ENCODE measurements at regions not wholly inside any gene's neighbourhood (a gene's known extent, or its start where the extent isn't known, plus 50 kb on each side); places are given as distances from the start of the nearest gene placed in this dataset.
"Not testable (repeated sequence)": the region's sequence is repeated elsewhere in the genome, so short reads cannot be mapped to it uniquely, and the experiment has no call there.

DNA sequence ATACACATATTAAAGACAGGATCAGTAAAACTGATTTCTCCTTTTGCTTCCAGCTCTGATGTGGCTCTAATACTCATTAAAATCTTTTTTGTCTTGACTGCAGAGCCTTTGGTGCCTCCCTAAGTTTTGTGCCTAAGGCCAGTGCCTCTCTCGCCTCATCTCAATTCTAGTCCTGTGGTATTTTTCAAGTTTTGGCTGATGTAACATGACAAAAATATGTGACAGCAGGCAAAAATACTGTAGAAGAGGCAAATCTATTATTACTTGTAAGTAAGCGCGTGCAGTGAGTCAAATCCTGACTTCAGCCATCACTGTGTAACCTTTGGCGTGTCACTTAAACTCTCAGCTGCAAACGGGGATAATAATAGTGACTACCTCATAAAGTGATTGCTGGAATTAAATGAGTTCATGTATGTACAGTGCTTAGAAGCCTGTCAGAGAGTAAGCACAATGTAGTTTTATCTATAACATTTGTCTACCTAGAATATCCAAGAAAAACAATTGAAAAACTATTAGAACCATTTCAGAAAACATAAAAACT lies 74.0 kb downstream of the MAB21L3 start:
- no peak for DNase-seq

DNA sequence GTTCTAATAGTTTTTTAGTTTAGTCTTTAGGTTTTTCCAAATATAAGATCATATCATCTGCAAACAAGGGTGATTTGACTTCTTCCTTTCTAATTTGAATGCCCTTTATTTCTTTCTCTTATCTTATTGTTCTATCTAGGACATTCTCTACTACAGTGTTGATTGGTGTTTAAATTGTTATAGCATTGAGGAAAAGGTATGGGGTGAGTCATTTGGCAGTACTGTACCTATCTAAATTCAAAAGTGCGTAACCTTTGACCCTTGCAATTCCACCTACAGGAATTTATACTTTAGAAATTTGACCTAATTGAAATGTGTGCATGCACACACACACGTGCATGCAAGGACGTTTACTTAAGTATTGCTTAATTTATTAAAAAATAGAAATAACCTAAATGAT lies 78.3 kb downstream of the MAB21L3 start:
- no peak for DNase-seq

GRCh38 chr1:116191294-116191693 lies 80.1 kb downstream of the MAB21L3 start:
- DNase-seq, result no peak

DNA sequence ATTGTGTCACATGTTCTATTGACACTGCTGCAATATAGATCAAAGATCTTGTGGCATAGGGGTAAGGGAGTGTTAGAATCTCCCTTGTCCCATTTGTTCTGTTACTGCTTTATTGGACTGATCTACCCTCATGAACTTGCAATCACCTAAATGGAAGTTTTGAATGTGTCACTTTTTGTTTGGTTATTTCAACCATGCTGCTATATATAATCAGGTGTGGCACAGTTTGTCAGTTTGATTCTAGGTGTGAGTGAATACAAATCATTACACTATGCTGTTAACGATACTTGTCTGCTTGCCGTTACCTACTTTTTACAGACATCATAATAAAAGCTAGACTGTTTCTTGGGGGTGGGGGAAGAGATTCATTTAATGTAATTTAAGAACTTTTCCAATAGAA lies 82.6 kb downstream of the MAB21L3 start:
- DNase-seq, result no peak

DNA sequence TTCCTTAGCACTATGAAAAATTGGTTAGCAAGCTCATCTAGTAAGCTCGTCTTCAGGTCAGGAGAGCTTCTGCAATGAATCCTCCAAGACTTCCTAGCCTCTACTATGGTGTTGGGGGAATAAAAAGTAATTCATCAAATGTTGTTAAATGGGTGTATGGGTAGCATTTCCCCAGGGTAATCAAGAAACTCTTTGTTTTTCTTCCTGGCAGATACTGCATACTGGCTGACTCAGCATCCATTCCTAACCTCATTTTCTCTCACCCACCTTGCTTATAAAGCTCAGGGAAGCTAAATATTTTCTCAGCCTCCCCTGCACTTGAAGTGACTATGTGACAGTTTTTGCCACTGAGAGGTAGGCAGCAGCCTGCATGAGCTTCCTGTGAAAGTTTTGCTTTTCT lies 83.4 kb downstream of the MAB21L3 start:
- DNase-seq, result no peak

GRCh38 chr1:116195077-116195868 lies 84.1 kb downstream of the MAB21L3 start:
- DNase-seq, result no peak

- not testable (repeated sequence) for DNase-seq
Measured at GRCh38 chr1:116200343-116200742, 89.1 kb downstream of the MAB21L3 start.

GRCh38 chr1:116201911-116202310 lies 90.7 kb downstream of the MAB21L3 start:
- DNase-seq, result no peak

GRCh38 chr1:116203181-116203723 lies 92.1 kb downstream of the MAB21L3 start:
- DNase-seq, result peak; percentile 12

DNA sequence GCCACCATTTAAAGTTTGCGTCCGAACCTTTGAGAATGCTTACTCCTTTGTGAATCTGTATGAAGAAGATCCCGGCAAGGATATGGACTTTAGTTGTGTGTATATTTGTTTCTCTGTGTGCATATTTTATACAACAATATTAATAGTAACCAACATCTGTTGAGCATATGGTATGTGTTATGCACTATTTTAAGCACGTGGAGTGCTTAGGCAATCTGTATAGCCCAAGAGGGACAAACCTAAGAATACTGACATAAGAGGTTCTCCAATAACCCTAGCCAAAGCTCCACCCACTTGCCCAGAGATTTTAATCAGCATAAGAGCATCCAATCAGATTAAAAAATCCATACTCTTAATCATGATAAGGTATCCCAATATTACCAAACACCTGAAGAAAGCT lies 92.7 kb downstream of the MAB21L3 start:
- DNase-seq, result no peak

GRCh38 chr1:116205941-116206679 lies 94.9 kb downstream of the MAB21L3 start:
- no peak for DNase-seq

GRCh38 chr1:116207126-116207735 lies 96.0 kb downstream of the MAB21L3 start:
- no peak for DNase-seq

GRCh38 chr1:116208136-116208535 lies 96.9 kb downstream of the MAB21L3 start:
- no peak for DNase-seq

- DNase-seq, result no peak
Measured at GRCh38 chr1:116211294-116211693, 100.1 kb downstream of the MAB21L3 start.

DNA sequence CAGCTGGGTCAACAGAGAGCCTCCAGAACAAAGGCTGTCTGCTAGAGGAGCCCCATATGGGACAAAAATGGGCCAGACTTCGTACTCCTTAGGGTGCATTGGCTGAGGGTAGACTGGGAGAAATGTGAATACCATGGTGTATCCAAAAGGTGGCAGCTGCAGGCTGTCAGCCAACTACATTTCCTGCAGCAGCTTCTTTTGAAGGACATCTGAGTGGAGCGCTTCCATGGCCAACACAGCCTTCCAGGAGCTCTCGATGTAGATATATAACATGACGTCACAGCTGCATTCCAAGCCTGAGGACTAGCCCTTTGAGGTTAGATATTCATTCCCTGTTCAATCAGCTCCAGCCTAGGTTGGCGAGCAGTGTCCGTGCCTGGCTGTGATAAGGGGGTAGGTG lies 107.7 kb downstream of the MAB21L3 start:
- DNase-seq, result no peak

DNA sequence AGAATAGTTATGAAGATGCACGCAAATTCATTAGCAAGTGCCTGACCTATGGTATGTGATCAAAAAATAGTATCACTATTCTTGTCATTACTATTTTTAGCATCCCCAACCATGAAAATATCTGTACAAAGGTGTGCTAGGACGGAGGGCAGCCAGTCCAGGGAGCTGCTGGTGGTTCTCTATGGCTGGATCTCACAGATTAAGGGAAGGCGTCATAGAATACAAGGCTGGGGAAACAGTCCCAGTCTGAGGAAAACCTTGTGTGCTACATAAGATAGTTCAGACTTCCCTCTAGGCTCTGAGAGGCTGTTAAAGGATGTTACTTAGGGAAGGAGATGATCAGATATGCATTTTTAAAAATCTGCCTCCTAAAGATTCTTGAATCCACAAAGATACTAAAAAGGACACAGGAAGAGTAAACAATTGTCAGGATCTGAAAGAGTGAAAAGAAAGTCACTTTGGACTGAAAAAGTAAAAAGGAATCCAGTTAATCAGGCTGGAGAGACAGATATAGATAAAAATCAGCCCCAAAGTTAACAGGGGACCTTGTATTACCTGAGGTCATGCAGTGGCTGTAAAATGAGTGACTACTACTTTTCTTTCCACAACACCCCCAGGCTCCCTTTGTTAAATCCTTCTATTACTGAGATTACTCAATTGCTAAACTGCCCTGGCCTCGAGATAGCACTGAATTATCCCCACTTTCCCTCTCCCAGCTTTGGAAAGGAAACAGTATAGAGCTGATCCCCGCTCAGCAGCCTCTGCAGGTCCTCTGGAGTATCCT lies 108.6 kb downstream of the MAB21L3 start:
- no peak for DNase-seq

- DNase-seq, result no peak
Measured at GRCh38 chr1:116224111-116224510, 112.9 kb downstream of the MAB21L3 start.

DNA sequence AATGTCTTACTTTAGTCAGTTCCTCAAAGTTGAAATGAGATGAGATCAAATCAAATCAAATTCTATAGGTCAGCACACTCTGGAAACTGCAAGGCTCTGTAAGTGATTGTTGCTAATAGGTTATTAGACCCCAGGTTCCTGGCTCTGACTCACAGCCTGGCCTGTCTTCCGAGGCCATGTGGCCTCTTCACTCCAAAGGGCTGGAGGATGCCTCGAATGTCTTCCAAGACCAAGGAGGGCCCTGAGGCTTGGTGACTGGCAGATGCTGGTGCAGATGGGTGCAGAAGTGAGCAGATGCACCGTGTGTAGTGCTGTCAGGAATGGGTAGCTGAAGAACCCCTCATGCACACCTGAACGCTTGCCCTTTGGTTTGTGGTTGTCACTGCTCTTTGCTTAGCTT lies 113.4 kb downstream of the MAB21L3 start:
- no peak for DNase-seq

GRCh38 chr1:116226017-116226416 lies 114.8 kb downstream of the MAB21L3 start:
- no peak for DNase-seq

- DNase-seq, result no peak
Measured at GRCh38 chr1:116228511-116228910, 117.3 kb downstream of the MAB21L3 start.

DNA sequence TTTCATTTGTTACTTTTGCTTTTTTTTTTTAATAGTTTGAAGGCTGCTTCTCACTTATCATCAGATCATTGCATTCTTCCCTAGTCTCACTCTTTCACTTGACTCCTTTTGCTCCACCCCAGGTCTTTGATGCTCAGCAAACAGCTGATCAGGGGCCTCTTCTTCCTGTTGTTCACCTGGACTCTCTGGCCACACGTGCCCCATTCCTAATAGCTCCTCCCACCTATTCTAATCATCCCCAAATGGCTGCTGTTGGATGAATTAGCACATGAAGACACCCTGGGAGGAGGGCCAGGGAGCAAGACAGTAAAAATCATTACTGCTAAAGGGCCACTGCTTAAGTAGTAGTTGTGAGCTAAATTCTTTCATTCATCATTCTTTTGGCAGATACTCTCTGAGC lies 119.5 kb downstream of the MAB21L3 start:
- DNase-seq, result no peak

- DNase-seq, result no peak
Measured at GRCh38 chr1:116231752-116232151, 120.6 kb downstream of the MAB21L3 start.
